ENCODE measurements at regions not wholly inside any gene's neighbourhood (a gene's known extent, or its start where the extent isn't known, plus 50 kb on each side); places are given as distances from the start of the nearest gene placed in this dataset.

GRCh38 chr2:10514273-10514672, 66.1 kb upstream of the ODC1 start:
- no peaks in the 10 kb centered on the region for H3K9me1 ChIP-seq (ENCODE audit: control insufficient read depth, extremely low read depth, insufficient read depth, low read length)
- H3K27me3 ChIP-seq (ENCODE audit: control insufficient read depth, extremely low read depth, insufficient read depth, low read length), result no peaks in the 10 kb centered on the region
- no peak for DNase-seq (ENCODE audit: low read depth, low spot score)
- FAIRE-seq, result no peak
- H3K4me3 ChIP-seq (ENCODE audit: control insufficient read depth in 2 of 3, extremely low read depth in 1 of 3, insufficient read depth in 2 of 3, low read depth in 1 of 3, low read length in 3 of 3), result no peak overlapping the region
- H3K4me2 ChIP-seq (ENCODE audit: control insufficient read depth, extremely low read depth, insufficient read depth, low read depth, low read length), result peak overlapping the region; percentile 68
- H2AFZ ChIP-seq (ENCODE audit: control insufficient read depth, low read length), result peak overlapping the region; percentile 34
- H3K9ac ChIP-seq (ENCODE audit: control insufficient read depth, extremely low read depth, insufficient read depth, low read length), result peak overlapping the region; percentile 61
- H4K20me1 ChIP-seq (ENCODE audit: control insufficient read depth, extremely low read depth, insufficient read depth, low read length), result no peaks in the 10 kb centered on the region
- peak overlapping the region; percentile 96 for H3K27ac ChIP-seq (ENCODE audit: control insufficient read depth, insufficient read depth, low read length)
- H3K9me3 ChIP-seq (ENCODE audit: control insufficient read depth, low read depth, low read length), result peaks cover 5% of the 10 kb centered on the region
- H3K36me3 ChIP-seq (ENCODE audit: control insufficient read depth in 2 of 2, extremely low read depth in 1 of 2, insufficient read depth in 2 of 2, low read length in 2 of 2), result no peaks in the 10 kb centered on the region
- TF ChIP-seq, protein P1, sequence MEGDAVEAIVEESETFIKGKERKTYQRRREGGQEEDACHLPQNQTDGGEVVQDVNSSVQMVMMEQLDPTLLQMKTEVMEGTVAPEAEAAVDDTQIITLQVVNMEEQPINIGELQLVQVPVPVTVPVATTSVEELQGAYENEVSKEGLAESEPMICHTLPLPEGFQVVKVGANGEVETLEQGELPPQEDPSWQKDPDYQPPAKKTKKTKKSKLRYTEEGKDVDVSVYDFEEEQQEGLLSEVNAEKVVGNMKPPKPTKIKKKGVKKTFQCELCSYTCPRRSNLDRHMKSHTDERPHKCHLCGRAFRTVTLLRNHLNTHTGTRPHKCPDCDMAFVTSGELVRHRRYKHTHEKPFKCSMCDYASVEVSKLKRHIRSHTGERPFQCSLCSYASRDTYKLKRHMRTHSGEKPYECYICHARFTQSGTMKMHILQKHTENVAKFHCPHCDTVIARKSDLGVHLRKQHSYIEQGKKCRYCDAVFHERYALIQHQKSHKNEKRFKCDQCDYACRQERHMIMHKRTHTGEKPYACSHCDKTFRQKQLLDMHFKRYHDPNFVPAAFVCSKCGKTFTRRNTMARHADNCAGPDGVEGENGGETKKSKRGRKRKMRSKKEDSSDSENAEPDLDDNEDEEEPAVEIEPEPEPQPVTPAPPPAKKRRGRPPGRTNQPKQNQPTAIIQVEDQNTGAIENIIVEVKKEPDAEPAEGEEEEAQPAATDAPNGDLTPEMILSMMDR (optimal IDR thresholded peaks at IDR 0.05 in 1 of 3, IDR thresholded peaks at IDR 0.05 in 1 of 3, conservative IDR thresholded peaks at IDR 0.05 in 1 of 3; ENCODE audit: extremely low read depth in 1 of 3, insufficient read depth in 2 of 3, low read length in 3 of 3), result no peak
- no peak for TF ChIP-seq EZH2 (IDR thresholded peaks at IDR 0.05; ENCODE audit: low read length)
- no peaks in the 10 kb centered on the region for H3K79me2 ChIP-seq (ENCODE audit: control insufficient read depth, insufficient read depth, low read length)
- peaks cover 16% of the 10 kb centered on the region for H3K4me1 ChIP-seq (ENCODE audit: control insufficient read depth, extremely low read depth, insufficient read depth, low read length)
- dilution Hi-C loops (cut with MboI; ENCODE audit: extremely low pct_ligation_motif_present, low sequenced_read_pairs), result no loop called here

- dilution Hi-C loops (cut with MboI; ENCODE audit: extremely low pct_ligation_motif_present, low sequenced_read_pairs), result no loop called here
- no peaks in the 10 kb centered on the region for H3K79me2 ChIP-seq (ENCODE audit: control insufficient read depth, insufficient read depth, low read length)
- TF ChIP-seq EZH2 (IDR thresholded peaks at IDR 0.05; ENCODE audit: low read length), result no peak
- TF ChIP-seq, protein P1 (optimal IDR thresholded peaks at IDR 0.05 in 1 of 3, IDR thresholded peaks at IDR 0.05 in 1 of 3, conservative IDR thresholded peaks at IDR 0.05 in 1 of 3; ENCODE audit: extremely low read depth in 1 of 3, insufficient read depth in 2 of 3, low read length in 3 of 3), result no peak
- no peaks in the 10 kb centered on the region for H3K27me3 ChIP-seq (ENCODE audit: control insufficient read depth, extremely low read depth, insufficient read depth, low read length)
- no peaks in the 10 kb centered on the region for H3K36me3 ChIP-seq (ENCODE audit: control insufficient read depth in 2 of 2, extremely low read depth in 1 of 2, insufficient read depth in 2 of 2, low read length in 2 of 2)
- peaks cover 16% of the 10 kb centered on the region for H3K4me1 ChIP-seq (ENCODE audit: control insufficient read depth, extremely low read depth, insufficient read depth, low read length)
- FAIRE-seq (no peak), DNase-seq (ENCODE audit: low read depth, low spot score) (no peak)
- H3K27ac ChIP-seq (ENCODE audit: control insufficient read depth, insufficient read depth, low read length), result no peak overlapping the region
- no peaks in the 10 kb centered on the region for H4K20me1 ChIP-seq (ENCODE audit: control insufficient read depth, extremely low read depth, insufficient read depth, low read length)
- no peak overlapping the region for H3K9ac ChIP-seq (ENCODE audit: control insufficient read depth, extremely low read depth, insufficient read depth, low read length)
- H3K9me3 ChIP-seq (ENCODE audit: control insufficient read depth, low read depth, low read length), result peaks cover 5% of the 10 kb centered on the region
- no peak overlapping the region for H3K4me3 ChIP-seq (ENCODE audit: control insufficient read depth in 2 of 3, extremely low read depth in 1 of 3, insufficient read depth in 2 of 3, low read depth in 1 of 3, low read length in 3 of 3)
- no peak overlapping the region for H3K4me2 ChIP-seq (ENCODE audit: control insufficient read depth, extremely low read depth, insufficient read depth, low read depth, low read length)
- H3K9me1 ChIP-seq (ENCODE audit: control insufficient read depth, extremely low read depth, insufficient read depth, low read length), result no peaks in the 10 kb centered on the region
- H2AFZ ChIP-seq (ENCODE audit: control insufficient read depth, low read length), result no peak overlapping the region
Measured at GRCh38 chr2:10513201-10513600, 65.1 kb upstream of the ODC1 start.

All from keratinocyte (primary cell).